ENCODE measurements at regions not wholly inside any gene's neighbourhood (a gene's known extent, or its start where the extent isn't known, plus 50 kb on each side); places are given as distances from the start of the nearest gene placed in this dataset.
A peak's percentile ranks its signal among the peaks of the same experiment; 100 is the strongest.
"Not testable (repeated sequence)": the region's sequence is repeated elsewhere in the genome, so short reads cannot be mapped to it uniquely, and the experiment has no call there.

- no CpG with 5 or more reads among the region's 7 CpGs for WGBS, 10 experiments
- H3K4me3 ChIP-seq; ATAC-seq (replicated peaks in 6 of 8); in situ Hi-C loops (cut with MboI; ENCODE audit: low pct_unique_long_range_greater_than_20kb in 2 of 9, low sequenced_read_pairs in 9 of 9, unreplicated experiment in 9 of 9); H3K4me1 ChIP-seq (replicated peaks in 1 of 2); H3K27ac ChIP-seq: not testable (repeated sequence)
Measured at GRCh38 chr1:146774271-146774670, 163.9 kb upstream of the NBPF12 start.

DNA sequence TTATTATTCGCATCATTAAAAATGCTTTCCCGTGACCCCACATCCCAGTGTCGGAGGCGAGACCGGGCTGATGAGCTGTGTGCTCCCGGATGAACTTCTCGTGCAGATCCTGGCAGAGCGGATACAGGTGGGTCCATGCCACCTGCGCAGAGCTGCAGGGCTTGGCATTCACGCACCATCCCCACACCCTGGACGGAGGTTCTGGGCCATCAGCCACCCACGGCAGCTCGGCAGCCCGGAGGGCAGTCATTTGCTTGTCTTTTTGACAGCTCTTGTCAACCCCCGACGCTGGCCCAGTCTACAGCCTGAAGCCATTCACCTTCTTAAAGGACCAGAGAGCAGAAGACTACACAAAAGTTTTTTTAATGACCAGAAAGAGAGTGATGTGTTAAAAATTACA lies 166.7 kb upstream of the NBPF12 start:
- in situ Hi-C loops (cut with MboI; ENCODE audit: low pct_unique_long_range_greater_than_20kb in 2 of 9, low sequenced_read_pairs in 9 of 9, unreplicated experiment in 9 of 9); H3K27ac ChIP-seq; H3K4me1 ChIP-seq (replicated peaks in 1 of 2); ATAC-seq (replicated peaks in 6 of 8); H3K4me3 ChIP-seq: not testable (repeated sequence)
- WGBS, 10 experiments = 40 to 74% (median 57%) methylated on average over 1 to 5 of the region's 16 CpGs; no CpG with 5 or more reads in 6 of the 10 experiments

DNA sequence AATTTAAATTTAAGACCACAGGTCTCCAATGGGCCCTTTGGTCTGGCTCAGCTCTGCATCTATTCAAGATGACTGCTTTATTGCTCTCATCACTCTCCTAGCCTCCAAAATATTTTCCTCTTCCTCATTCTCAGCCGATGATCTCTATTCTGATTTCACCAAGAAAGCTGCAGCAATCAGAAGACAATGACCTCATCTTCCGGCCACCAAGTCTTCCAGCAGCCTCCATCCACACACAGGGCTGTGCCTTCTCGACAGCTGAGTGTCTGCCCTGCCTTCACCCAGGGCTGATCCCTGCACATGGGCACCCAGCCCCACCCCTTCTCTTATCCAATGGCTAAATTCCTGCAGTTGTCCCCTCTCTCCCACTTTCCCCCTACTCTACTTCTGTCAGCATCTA lies 167.1 kb upstream of the NBPF12 start:
- H3K4me1 ChIP-seq (replicated peaks in 1 of 2); in situ Hi-C loops (cut with MboI; ENCODE audit: low pct_unique_long_range_greater_than_20kb in 2 of 9, low sequenced_read_pairs in 9 of 9, unreplicated experiment in 9 of 9); H3K4me3 ChIP-seq; H3K27ac ChIP-seq: not testable (repeated sequence)
- no CpG with 5 or more reads among the region's 3 CpGs for WGBS, 10 experiments
- peak in 4 of 8 experiments; percentile 20 to 47 (median 26) for ATAC-seq (replicated peaks in 6 of 8)

- peak in 1 of 8 experiments; percentile 54 for ATAC-seq (replicated peaks in 6 of 8)
- in situ Hi-C loops (cut with MboI; ENCODE audit: low pct_unique_long_range_greater_than_20kb in 2 of 9, low sequenced_read_pairs in 9 of 9, unreplicated experiment in 9 of 9); H3K4me1 ChIP-seq (replicated peaks in 1 of 2); H3K27ac ChIP-seq; H3K4me3 ChIP-seq: not testable (repeated sequence)
- no CpG with 5 or more reads among the region's 5 CpGs for WGBS, 10 experiments
Measured at GRCh38 chr1:146763234-146763633, 174.9 kb upstream of the NBPF12 start.

DNA sequence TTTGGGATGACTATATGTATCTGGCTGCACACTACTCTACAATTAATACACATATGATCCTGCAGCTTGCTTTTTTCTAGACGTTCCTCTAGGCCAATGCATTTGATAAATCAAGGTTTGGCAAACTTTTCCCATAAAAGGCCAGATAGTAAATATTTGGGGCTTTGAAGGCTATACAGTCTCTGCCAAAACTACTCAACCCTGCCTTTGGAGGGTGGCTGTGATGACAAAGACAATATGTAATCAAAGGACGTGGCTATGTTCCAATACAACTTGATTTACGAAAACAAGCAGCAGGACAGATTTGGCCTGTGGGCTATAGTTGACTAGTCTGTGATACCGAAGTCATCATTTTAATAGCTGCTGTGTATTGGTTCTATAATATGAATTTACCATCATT lies 181.3 kb upstream of the NBPF12 start:
- H3K27ac ChIP-seq; H3K4me1 ChIP-seq (replicated peaks in 1 of 2); in situ Hi-C loops (cut with MboI; ENCODE audit: low pct_unique_long_range_greater_than_20kb in 2 of 9, low sequenced_read_pairs in 9 of 9, unreplicated experiment in 9 of 9); ATAC-seq (replicated peaks in 6 of 8); H3K4me3 ChIP-seq: not testable (repeated sequence)
- no CpG with 5 or more reads among the region's 4 CpGs for WGBS, 10 experiments

DNA sequence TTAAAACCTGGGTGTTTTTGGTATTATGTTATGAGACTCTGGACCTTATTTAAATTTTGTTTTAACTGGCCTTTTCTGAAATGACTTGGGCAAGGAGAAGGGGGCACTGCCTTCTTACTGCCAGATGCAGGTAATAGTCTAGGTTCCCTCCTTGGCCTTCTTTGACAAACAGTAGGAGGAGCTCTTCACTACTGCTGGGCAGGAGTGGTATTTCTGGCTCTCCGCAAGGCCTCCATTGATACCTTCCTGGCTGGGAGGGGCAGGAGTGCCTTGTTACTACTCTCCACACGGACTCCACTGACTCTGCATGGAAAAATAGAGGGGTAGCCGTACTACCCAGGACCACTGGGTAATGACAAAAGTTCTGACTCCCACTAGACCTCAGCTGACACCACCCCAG lies 189.4 kb upstream of the NBPF12 start:
- WGBS, 10 experiments = no CpG with 5 or more reads among the region's 3 CpGs
- H3K27ac ChIP-seq; H3K4me3 ChIP-seq; in situ Hi-C loops (cut with MboI; ENCODE audit: low pct_unique_long_range_greater_than_20kb in 2 of 9, low sequenced_read_pairs in 9 of 9, unreplicated experiment in 9 of 9); H3K4me1 ChIP-seq (replicated peaks in 1 of 2): not testable (repeated sequence)
- peak in 2 of 8 experiments; percentile 47 to 54 for ATAC-seq (replicated peaks in 6 of 8)

GRCh38 chr1:146731981-146732680 lies 206.0 kb upstream of the NBPF12 start:
- H3K4me3 ChIP-seq; H3K27ac ChIP-seq; H3K4me1 ChIP-seq (replicated peaks in 1 of 2); in situ Hi-C loops (cut with MboI; ENCODE audit: low pct_unique_long_range_greater_than_20kb in 2 of 9, low sequenced_read_pairs in 9 of 9, unreplicated experiment in 9 of 9): not testable (repeated sequence)
- peak in 5 of 8 experiments; percentile 45 to 84 (median 76) for ATAC-seq (replicated peaks in 6 of 8)
- WGBS, 10 experiments = 50% methylated on average over 2 of the region's 11 CpGs; no CpG with 5 or more reads in 9 of the 10 experiments

DNA sequence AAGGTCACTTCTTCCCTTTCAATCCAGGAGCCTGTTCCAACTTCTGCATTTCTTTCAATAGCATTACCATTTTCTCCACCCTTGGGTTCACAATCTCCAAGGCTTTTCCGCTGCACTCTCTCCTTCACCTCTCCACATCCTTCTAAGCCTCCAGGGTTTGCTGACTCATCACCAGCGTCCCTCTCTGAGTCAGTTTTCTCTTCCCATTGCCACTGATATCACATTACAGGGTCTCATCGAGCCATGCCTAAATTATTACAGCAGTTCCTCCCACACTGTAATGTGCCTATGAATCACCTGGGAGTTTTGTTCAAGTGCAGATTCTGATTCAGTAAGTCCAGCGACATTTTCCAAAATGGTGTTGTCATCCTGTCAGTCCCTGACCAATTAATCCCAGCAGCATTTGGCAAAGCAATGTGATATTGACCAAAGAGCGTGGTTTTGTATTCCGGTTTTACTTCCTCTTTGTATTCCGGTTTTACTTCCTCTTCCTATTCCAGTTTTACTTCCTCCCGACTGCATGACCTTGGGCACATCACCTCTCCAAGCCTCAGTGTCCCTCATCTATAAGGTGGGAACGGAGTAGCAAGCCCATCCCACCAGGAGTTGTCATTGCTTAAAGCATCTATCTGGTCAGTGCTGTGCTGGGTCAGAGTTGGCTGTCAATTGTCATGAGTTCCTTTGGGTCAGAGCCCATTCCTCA lies 208.3 kb upstream of the NBPF12 start:
- WGBS, 10 experiments = no CpG with 5 or more reads among the region's 9 CpGs
- H3K4me3 ChIP-seq; H3K4me1 ChIP-seq (replicated peaks in 1 of 2); H3K27ac ChIP-seq; in situ Hi-C loops (cut with MboI; ENCODE audit: low pct_unique_long_range_greater_than_20kb in 2 of 9, low sequenced_read_pairs in 9 of 9, unreplicated experiment in 9 of 9): not testable (repeated sequence)
- ATAC-seq (replicated peaks in 6 of 8) = peak; percentile 54 to 99 (median 90)

DNA sequence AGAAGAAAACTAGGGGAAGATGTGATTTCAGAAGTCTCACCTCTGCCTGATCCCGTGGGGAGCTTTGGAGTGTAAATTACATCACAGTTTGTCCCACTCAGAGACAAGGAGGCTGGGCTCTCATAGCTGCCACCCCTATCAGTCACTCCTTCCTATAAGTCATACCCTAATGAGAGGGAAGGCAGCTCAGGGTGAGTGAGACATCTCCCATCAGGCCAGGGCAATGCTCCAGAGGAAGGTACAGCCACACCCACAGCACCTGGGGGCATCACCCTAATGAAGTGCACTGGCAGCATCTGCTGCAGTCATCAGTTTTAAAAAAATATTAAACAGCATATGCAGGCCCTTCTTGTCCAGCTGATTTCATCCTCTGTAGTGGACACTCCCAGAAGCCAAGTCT lies 223.1 kb upstream of the NBPF12 start:
- in situ Hi-C loops (cut with MboI; ENCODE audit: low pct_unique_long_range_greater_than_20kb in 2 of 9, low sequenced_read_pairs in 9 of 9, unreplicated experiment in 9 of 9) = not testable (repeated sequence)

GRCh38 chr1:146710838-146711521 lies 227.1 kb upstream of the NBPF12 start:
- H3K4me1 ChIP-seq (replicated peaks in 1 of 2); H3K27ac ChIP-seq; in situ Hi-C loops (cut with MboI; ENCODE audit: low pct_unique_long_range_greater_than_20kb in 2 of 9, low sequenced_read_pairs in 9 of 9, unreplicated experiment in 9 of 9); H3K4me3 ChIP-seq: not testable (repeated sequence)
- WGBS, 10 experiments = no CpG with 5 or more reads among the region's 5 CpGs
- ATAC-seq (replicated peaks in 6 of 8) = peak; percentile 38 to 83 (median 64)

More for the DNA sequence above, 223.1 kb upstream of the NBPF12 start:
- no CpG with 5 or more reads among the region's 1 CpG for WGBS, 10 experiments
- not testable (repeated sequence) for H3K4me1 ChIP-seq (replicated peaks in 1 of 2); H3K4me3 ChIP-seq; H3K27ac ChIP-seq
- ATAC-seq (replicated peaks in 6 of 8) = peak in 3 of 8 experiments; percentile 14 to 33 (median 23)

DNA sequence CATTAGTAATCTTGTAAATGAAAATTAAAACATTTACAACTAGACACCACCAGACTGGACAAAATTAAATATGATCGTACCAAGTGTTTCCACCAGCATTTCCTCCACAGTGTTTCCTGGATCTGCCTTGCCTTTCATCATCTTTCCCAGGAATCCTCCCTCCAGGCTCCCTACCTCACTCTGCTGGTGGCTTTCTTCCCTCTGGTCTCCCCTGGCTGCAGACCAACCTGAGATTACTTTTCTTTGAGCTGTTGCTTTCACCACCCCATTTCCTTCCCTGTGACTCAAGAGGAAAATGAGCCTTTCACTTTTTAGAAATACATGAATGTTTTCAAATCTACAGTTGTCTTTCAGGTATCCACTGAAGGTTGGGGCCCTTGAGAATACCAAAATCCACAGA lies 228.8 kb upstream of the NBPF12 start:
- H3K4me3 ChIP-seq; H3K27ac ChIP-seq; H3K4me1 ChIP-seq (replicated peaks in 1 of 2); in situ Hi-C loops (cut with MboI; ENCODE audit: low pct_unique_long_range_greater_than_20kb in 2 of 9, low sequenced_read_pairs in 9 of 9, unreplicated experiment in 9 of 9): not testable (repeated sequence)
- ATAC-seq (replicated peaks in 6 of 8) = peak in 1 of 8 experiments; percentile 60
- 100% methylated on average over 1 of the region's 1 CpG; no CpG with 5 or more reads in 9 of the 10 experiments for WGBS, 10 experiments

GRCh38 chr1:146704162-146704724 lies 233.9 kb upstream of the NBPF12 start:
- H3K4me3 ChIP-seq; in situ Hi-C loops (cut with MboI; ENCODE audit: low pct_unique_long_range_greater_than_20kb in 2 of 9, low sequenced_read_pairs in 9 of 9, unreplicated experiment in 9 of 9); H3K27ac ChIP-seq; H3K4me1 ChIP-seq (replicated peaks in 1 of 2): not testable (repeated sequence)
- peak in 2 of 8 experiments; percentile 41 to 90 for ATAC-seq (replicated peaks in 6 of 8)
- WGBS, 10 experiments = no CpG with 5 or more reads among the region's 2 CpGs

- peak in 2 of 8 experiments; percentile 27 to 36 for ATAC-seq (replicated peaks in 6 of 8)
- H3K4me3 ChIP-seq; H3K4me1 ChIP-seq (replicated peaks in 1 of 2); in situ Hi-C loops (cut with MboI; ENCODE audit: low pct_unique_long_range_greater_than_20kb in 2 of 9, low sequenced_read_pairs in 9 of 9, unreplicated experiment in 9 of 9); H3K27ac ChIP-seq: not testable (repeated sequence)
- WGBS, 10 experiments = no CpG with 5 or more reads among the region's 1 CpG
Measured at GRCh38 chr1:146701320-146701719, 236.8 kb upstream of the NBPF12 start.
